ENCODE measurements at regions not wholly inside any gene's neighbourhood (a gene's known extent, or its start where the extent isn't known, plus 50 kb on each side); places are given as distances from the start of the nearest gene placed in this dataset.
"Not testable (repeated sequence)": the region's sequence is repeated elsewhere in the genome, so short reads cannot be mapped to it uniquely, and the experiment has no call there.

DNA sequence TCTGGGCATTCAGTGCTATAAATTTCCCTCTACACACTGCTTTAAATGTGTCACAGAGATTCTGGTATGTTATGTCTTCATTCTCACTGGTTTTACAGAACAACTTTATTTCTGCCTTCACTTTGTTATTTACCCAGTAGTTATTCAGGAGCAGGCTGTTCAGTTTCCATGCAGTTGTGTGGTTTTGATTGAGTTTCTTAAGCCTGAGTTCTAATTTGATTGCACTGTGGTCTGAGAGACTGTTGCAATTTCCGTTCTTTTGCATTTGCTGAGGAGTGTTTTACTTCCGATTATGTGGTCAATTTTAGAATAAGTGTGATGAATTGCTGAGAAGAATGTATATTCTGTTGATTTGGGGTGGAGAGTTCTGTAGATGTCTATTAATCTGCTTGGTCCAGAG, 50.1 kb upstream of the HCRTR2 start:
- H3K27me3 Mint-ChIP-seq; H3K27me3 ChIP-seq (ENCODE audit: insufficient read depth, low read length, poor library complexity, severe bottlenecking); H3K4me3 ChIP-seq (ENCODE audit: low read length); H3K9me3 ChIP-seq (ENCODE audit: low read length); H3K27ac ChIP-seq (ENCODE audit: low read depth, low read length); H3K27ac Mint-ChIP-seq; H3K36me3 Mint-ChIP-seq; DNase-seq; H3K4me1 ChIP-seq (ENCODE audit: insufficient read depth, low read length); H3K4me3 Mint-ChIP-seq; CTCF ChIA-PET; H3K36me3 ChIP-seq (ENCODE audit: insufficient read depth, low read length); H3K4me1 Mint-ChIP-seq; POLR2A ChIA-PET: not testable (repeated sequence)
- peaks cover 15 to 44% (median 28%) of the 10 kb centered on the region in 5 donors for H3K9me3 Mint-ChIP-seq

All from CD8-positive, alpha-beta memory T cell (primary cell).